Astrocyte of the cerebellum (primary cell): ENCODE measurements at regions not wholly inside any gene's neighbourhood (a gene's known extent, or its start where the extent isn't known, plus 50 kb on each side); places are given as distances from the start of the nearest gene placed in this dataset.
A peak's percentile ranks its signal among the peaks of the same experiment; 100 is the strongest.

Source experiments
- DNase-seq: peaks from one replicate; pipeline ENCODE4 v3.0.0-alpha.2; 2011; ENCODE audit warnings: low read depth
- H3K4me3 ChIP-seq: 2 replicates; pipeline ENCODE4 v1.5.1; 2011; ENCODE audit warnings: mild to moderate bottlenecking, low read depth, low read length, moderate library complexity
- in situ Hi-C: cut with HindIII; loops from 2 replicates; pipeline ENCODE4 v1.10.0; 2017; ENCODE audit warnings: low sequenced_read_pairs
- TF ChIP-seq, protein P1 (sequence below): IDR thresholded peaks from 2 replicates; pipeline ENCODE4 v1.5.1; 2012; ENCODE audit warnings: low read length, low read depth, moderate library complexity, mild to moderate bottlenecking; ENCODE audit errors: missing control alignments

DNA sequence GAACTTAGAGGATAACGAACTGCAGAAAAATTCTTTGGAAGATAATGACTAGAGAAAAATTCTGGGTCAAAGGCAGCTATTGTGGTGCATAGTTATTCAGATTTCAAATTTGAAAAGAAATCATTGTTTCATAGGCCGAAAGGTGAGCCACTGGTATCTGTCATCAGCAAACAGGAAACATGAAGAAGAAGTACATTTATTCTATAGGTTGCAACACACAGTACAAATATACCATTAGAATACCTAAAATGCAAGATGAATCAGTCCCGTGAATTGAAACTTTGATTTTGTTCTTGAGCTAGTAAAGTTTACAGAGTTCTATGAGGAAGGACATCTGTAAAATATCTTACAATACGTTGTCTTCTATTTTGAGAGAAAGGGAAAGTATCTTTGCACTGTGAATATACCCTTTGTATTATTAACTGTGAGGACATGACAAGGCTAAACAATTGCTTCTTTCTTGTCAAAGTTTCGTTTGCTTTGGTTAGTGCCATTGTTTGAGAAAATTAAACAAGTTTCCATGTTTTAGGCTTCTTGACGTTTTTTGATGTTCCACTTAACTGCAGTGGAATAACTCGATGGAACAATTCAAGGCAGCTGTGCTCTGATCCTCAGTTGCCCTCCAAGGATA, 84.7 kb downstream of the HDGFL1 start:
- in situ Hi-C loops, result no loop called here
- H3K4me3 ChIP-seq, result no peak overlapping the region
- no peak for DNase-seq
- TF ChIP-seq, protein P1, sequence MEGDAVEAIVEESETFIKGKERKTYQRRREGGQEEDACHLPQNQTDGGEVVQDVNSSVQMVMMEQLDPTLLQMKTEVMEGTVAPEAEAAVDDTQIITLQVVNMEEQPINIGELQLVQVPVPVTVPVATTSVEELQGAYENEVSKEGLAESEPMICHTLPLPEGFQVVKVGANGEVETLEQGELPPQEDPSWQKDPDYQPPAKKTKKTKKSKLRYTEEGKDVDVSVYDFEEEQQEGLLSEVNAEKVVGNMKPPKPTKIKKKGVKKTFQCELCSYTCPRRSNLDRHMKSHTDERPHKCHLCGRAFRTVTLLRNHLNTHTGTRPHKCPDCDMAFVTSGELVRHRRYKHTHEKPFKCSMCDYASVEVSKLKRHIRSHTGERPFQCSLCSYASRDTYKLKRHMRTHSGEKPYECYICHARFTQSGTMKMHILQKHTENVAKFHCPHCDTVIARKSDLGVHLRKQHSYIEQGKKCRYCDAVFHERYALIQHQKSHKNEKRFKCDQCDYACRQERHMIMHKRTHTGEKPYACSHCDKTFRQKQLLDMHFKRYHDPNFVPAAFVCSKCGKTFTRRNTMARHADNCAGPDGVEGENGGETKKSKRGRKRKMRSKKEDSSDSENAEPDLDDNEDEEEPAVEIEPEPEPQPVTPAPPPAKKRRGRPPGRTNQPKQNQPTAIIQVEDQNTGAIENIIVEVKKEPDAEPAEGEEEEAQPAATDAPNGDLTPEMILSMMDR, result no peak

DNA sequence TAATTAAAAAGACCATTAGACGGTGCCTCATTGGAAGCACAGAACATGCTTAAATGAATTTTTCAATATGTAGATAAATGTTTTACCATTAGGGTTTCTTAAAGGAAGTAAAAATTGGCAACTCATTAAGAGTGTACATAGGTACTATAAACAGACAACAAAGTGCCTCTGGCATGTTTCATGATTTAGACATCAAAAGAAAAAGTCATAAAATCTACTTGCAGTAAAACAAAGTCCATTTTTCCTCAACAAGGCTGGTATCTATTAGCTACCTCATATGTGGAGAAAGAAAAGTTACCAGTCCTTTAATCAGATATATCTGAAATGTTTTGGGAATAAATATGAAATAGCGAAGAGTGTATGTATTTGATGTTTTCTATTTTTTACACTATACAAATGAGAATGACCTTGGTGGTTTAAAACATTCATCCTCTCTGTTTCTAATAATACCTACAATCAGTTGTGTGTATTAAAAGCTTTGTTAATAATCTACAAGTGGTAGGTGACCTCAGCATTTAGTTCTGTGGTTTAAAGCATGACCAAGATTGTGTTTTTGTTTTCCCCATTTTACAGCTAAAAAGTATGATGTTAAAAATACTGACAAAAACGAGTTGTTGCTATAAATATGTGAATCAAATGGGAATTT, 87.5 kb downstream of the HDGFL1 start:
- TF ChIP-seq, protein P1, result no peak
- no peak for DNase-seq
- no peak overlapping the region for H3K4me3 ChIP-seq
- in situ Hi-C loops, result no loop called here

DNA sequence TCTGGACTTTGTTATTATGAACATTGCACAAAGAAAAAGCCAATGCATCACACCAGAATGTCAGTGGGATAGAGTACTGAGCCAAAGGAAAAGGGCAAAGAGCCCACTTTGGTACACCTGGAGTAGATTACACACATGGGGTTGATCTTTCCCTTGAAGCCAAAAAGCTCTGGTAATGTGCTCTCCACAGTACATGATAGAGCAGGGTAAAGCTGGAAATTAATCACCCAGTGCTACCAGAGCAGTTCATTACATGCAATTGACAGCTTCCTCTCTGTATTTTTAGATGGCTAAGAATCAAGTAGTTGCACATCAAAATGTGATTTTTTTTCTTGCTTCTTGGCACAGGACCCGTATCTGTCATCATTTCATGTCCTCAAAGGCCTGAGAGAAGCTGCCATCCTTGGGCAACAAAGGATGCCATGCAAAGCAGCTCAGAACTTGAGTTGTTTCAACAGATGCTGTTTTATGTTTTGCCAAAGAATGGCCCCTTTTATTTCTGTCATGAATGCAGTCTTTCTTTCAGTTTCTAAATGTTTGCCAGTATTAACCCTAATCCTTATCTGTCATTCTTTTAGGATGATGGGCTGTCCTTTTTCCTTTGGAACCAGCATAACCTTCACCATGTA, 88.1 kb downstream of the HDGFL1 start:
- no peak overlapping the region for H3K4me3 ChIP-seq
- in situ Hi-C loops, result no loop called here
- TF ChIP-seq, protein P1, result no peak
- DNase-seq, result peak; percentile 55

DNA sequence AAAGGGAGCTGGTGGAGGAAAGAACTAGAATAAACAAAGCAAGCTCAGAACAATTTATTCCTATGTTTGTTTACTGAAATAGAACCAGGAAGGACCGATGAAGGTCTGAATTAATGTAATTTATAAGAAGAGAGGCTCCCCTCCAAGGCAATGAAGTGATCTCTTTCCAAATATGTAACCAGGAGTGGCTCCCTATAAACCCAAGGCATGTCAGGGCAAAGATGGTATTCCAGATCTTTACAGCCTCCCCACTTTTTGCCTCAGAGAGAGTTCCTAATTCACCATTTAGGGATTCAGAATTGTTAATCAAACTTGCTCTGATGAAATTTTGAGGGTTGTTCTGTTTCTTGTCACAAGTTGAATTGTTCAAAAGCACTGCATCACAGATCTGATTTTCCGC, 88.8 kb downstream of the HDGFL1 start:
- in situ Hi-C loops, result no loop called here
- no peak for DNase-seq
- H3K4me3 ChIP-seq, result no peak overlapping the region
- TF ChIP-seq, protein P1, result no peak

DNA sequence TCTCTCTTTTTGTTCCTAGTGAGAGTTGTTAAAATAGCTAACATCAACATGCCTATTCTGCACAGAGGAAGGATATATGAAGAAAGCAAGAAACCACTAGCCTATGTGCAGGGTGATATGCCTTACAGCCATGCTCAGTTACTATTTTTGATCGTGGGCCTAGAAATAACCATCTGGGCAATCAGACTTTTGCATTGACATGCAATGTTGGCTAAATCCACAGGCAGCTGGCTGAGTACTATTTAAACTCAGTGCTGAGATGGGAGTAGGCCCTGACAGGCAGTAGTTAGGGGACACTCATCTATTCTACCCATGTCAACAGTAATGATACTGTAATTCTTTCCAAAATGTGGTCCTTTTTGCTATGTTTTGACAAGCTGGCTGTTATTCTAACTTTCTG, 89.6 kb downstream of the HDGFL1 start:
- no peak for DNase-seq
- TF ChIP-seq, protein P1, result no peak
- in situ Hi-C loops, result no loop called here
- no peak overlapping the region for H3K4me3 ChIP-seq

DNA sequence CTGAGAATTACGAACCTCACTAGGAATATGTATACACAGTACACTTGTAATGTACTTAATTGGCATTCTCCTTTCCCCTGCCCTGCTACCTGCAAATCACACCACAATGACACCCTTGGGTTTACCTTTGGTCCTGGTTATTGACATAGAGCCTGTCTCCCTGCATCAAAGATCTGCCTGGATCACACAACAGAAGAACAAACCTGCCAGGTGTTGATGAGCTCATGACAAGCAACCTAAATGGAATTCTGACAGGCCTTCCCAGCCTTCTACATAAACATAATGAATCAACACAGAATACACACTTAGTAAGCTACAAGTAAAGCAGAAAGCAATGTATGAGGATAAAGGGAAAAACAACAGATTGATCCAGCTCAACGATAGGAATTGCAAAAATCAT, 95.6 kb downstream of the HDGFL1 start:
- in situ Hi-C loops, result no loop called here
- no peak for DNase-seq
- no peak overlapping the region for H3K4me3 ChIP-seq
- TF ChIP-seq, protein P1, result no peak
